BJ (cell line): ENCODE measurements at regions not wholly inside any gene's neighbourhood (a gene's known extent, or its start where the extent isn't known, plus 50 kb on each side); places are given as distances from the start of the nearest gene placed in this dataset.

Source experiments
- CTCF ChIA-PET: fragments of 350-600 bp; formaldehyde crosslinking; extraction: SDS; loops from one replicate; lab custom pipeline; 2021; ENCODE audit warnings: antibody characterized with exemption, inconsistent platforms; lab: Yijun Ruan, JAX
- POLR2A ChIA-PET: fragments of 300-600 bp; sonication (Branson Sonifier 250); formaldehyde crosslinking; extraction: SDS; loops from one replicate; lab custom pipeline; 2021; ENCODE audit warnings: antibody characterized with exemption; lab: Charles Lee
- DNase-seq: peaks from one replicate; pipeline ENCODE4 v3.0.0-alpha.2; 2011; ENCODE audit warnings: low read depth
- H3K27me3 ChIP-seq: 2 replicates; pipeline ENCODE4 v1.6.0; 2011; ENCODE audit warnings: low read length; ENCODE audit not compliant: control insufficient read depth, insufficient read depth
- H3K36me3 ChIP-seq: 2 replicates; pipeline ENCODE4 v1.5.1; 2011; ENCODE audit warnings: low read length; ENCODE audit not compliant: control insufficient read depth, insufficient read depth
- H3K4me3 ChIP-seq: 2 replicates; pipeline ENCODE4 v1.5.1; 2011; ENCODE audit warnings: low read depth, mild to moderate bottlenecking, control low read depth, low read length
- TF ChIP-seq, protein P1 (sequence below): IDR thresholded peaks from 2 replicates; pipeline ENCODE4 v1.5.1; 2011; ENCODE audit warnings: low read depth, mild to moderate bottlenecking, control low read depth, inconsistent platforms, low read length, moderate library complexity; ENCODE audit not compliant: insufficient read depth

DNA sequence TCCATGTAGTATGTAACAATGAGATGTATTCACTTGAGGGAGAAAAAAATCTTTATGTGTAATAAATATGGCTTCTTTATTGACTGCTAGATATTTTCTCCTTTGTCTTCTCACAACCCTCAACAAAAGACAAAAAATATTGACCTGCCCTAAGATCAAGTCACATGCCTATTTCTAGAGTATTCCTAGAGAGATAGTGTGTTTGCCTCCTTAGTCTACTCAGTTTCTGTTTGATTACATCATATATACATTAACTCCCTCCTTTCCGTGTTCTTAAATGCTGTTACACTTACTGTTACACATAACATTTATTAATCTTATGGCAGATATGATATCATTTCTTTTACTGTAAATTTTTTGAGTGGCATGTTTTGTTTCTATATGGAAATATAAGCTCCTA lies 281.6 kb upstream of the RGS18 start:
- H3K36me3 ChIP-seq, result no peaks in the 10 kb centered on the region
- no peak for DNase-seq
- CTCF ChIA-PET, result no interaction called here
- TF ChIP-seq, protein P1, sequence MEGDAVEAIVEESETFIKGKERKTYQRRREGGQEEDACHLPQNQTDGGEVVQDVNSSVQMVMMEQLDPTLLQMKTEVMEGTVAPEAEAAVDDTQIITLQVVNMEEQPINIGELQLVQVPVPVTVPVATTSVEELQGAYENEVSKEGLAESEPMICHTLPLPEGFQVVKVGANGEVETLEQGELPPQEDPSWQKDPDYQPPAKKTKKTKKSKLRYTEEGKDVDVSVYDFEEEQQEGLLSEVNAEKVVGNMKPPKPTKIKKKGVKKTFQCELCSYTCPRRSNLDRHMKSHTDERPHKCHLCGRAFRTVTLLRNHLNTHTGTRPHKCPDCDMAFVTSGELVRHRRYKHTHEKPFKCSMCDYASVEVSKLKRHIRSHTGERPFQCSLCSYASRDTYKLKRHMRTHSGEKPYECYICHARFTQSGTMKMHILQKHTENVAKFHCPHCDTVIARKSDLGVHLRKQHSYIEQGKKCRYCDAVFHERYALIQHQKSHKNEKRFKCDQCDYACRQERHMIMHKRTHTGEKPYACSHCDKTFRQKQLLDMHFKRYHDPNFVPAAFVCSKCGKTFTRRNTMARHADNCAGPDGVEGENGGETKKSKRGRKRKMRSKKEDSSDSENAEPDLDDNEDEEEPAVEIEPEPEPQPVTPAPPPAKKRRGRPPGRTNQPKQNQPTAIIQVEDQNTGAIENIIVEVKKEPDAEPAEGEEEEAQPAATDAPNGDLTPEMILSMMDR, result no peak
- H3K27me3 ChIP-seq, result no peaks in the 10 kb centered on the region
- POLR2A ChIA-PET, result no interaction called here
- H3K4me3 ChIP-seq, result no peak overlapping the region

DNA sequence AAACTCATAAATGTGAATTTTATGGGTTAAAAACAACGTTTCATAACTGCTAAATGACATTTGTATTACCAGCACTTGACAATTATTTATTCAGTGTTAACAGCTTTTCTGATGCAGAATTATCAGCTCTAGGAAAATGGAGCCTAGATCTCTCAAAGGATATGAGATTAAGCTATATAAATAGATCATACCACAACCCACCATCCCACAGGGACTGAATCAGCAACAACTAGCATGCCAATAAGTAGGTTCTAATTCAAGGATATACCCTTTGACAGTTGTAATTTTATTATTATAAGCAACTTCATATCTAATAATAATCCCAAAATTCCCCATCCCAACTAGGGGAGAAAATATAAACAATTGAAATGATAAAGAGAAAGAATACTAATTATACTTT lies 275.4 kb upstream of the RGS18 start:
- CTCF ChIA-PET, result interaction anchor here (0.9 kb wide), 1 partner anchor 135 kb away, joined by 3 read pairs; no protein-coding TSS in a partner anchor
- no peak for DNase-seq
- no peaks in the 10 kb centered on the region for H3K27me3 ChIP-seq
- no peak overlapping the region for H3K4me3 ChIP-seq
- H3K36me3 ChIP-seq, result no peaks in the 10 kb centered on the region
- POLR2A ChIA-PET, result no interaction called here
- TF ChIP-seq, protein P1, result no peak

DNA sequence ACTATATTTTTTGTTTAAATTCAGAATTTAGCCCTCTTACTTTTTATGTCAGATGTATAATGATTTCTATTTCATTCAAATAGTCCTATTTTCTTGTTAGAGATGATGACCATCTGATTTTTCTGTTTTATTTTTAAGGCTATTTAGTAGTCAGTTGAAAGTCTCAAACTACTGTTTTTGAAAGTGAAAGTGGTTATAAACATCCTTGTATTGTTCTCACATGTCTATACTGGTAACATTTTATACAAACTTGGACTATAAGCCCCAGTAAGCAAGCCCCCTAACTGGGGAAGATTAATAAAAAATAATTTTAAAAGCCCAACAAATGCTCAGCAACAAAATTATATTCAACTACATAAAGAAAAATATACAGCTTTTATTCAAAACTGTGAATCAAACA lies 271.3 kb upstream of the RGS18 start:
- CTCF ChIA-PET, result no interaction called here
- no peak for DNase-seq
- POLR2A ChIA-PET, result no interaction called here

DNA sequence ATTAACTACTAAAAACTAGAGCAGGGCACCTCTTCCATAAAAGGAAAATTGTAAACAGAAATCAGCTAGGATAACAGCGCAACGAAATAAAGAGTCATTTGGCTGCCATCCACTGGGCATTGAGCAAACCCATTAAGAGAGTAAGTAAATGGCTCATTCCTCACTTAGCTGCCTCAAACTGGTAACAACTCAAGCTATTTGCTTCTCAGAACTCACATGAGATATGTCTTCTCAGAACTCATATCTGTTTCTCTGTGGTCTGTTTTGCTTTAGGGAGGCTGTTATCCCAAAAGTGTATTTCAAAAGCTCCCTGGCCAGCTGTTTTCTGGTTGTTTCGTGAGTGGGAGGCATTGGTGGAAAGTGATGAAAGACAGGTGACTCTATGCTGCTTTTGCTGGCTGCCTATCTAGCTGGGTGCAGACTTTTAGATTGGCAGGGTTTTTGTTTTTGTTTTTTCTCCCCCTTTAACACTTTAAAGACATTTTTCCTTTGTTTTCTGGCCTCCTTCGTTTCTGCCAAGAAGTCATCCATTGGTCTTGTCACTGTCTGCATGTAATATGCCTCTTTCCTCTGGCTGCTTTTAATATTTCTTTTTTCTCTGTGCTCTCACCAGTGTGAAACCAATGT lies 269.2 kb upstream of the RGS18 start:
- Histone ChIP-seq H3K27me3 (no peaks in the 10 kb centered on the region), H3K4me3 (no peak overlapping the region), H3K36me3 (no peaks in the 10 kb centered on the region)
- ChIA-PET CTCF (no interaction called here), POLR2A (no interaction called here)
- no peak for DNase-seq
- TF ChIP-seq, protein P1, result no peak

More for the DNA sequence above, 271.3 kb upstream of the RGS18 start:
- Histone ChIP-seq H3K27me3 (no peaks in the 10 kb centered on the region), H3K4me3 (no peak overlapping the region), H3K36me3 (no peaks in the 10 kb centered on the region)
- TF ChIP-seq, protein P1, result no peak

DNA sequence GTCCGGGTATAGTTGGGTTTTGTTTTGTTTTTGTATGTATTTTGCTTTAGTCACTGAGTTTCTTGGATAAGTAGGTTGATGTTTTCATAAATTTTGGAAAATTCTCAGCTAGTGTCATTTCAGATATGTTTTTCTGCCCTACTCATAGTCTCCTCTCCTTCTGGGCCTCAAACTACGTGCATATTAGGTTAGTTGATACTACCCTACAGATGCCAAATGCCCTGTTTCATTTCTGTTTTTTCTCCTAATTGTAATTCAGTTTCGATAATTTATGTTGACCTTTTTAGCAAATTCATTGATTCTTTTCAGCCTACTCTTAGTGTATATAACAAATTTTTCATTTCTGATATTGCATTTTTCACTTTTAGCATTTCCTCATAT lies 268.6 kb upstream of the RGS18 start:
- no peak overlapping the region for H3K4me3 ChIP-seq
- no peak for DNase-seq
- ChIA-PET POLR2A (no interaction called here), CTCF (no interaction called here)
- H3K36me3 ChIP-seq, result no peaks in the 10 kb centered on the region
- TF ChIP-seq, protein P1, result no peak
- H3K27me3 ChIP-seq, result no peaks in the 10 kb centered on the region
